Nephron progenitor cell (in vitro differentiated cells): ENCODE measurements at regions not wholly inside any gene's neighbourhood (a gene's known extent, or its start where the extent isn't known, plus 50 kb on each side); places are given as distances from the start of the nearest gene placed in this dataset.

Source experiments
- DNase-seq: peaks from one replicate; pipeline ENCODE4 v3.0.0; 2021
- H3K27ac Mint-ChIP-seq: 2 replicates; pipeline ENCODE4 v1.8.0; 2021; ENCODE audit warnings: mild to moderate bottlenecking, moderate library complexity, mixed read lengths
- H3K27me3 Mint-ChIP-seq: 2 replicates; pipeline ENCODE4 v1.8.0; 2021; ENCODE audit warnings: mild to moderate bottlenecking, low read depth, mixed read lengths; ENCODE audit not compliant: poor library complexity
- H3K36me3 Mint-ChIP-seq: 2 replicates; pipeline ENCODE4 v1.8.0; 2021; ENCODE audit warnings: low read depth, mixed read lengths
- H3K4me1 Mint-ChIP-seq: 2 replicates; pipeline ENCODE4 v1.8.0; 2021; ENCODE audit warnings: mixed read lengths
- H3K4me3 Mint-ChIP-seq: 2 replicates; pipeline ENCODE4 v1.8.0; 2021; ENCODE audit warnings: mild to moderate bottlenecking, moderate library complexity, mixed read lengths
- H3K9me3 Mint-ChIP-seq: 2 replicates; pipeline ENCODE4 v1.8.0; 2021; ENCODE audit warnings: mild to moderate bottlenecking, moderate library complexity, mixed read lengths
- TF ChIP-seq, protein P1 (sequence below): fragments of 200-600 bp; sonication (generic); IDR thresholded peaks from 2 replicates; pipeline ENCODE4 v1.5.0; 2021; ENCODE audit warnings: antibody characterized with exemption

DNA sequence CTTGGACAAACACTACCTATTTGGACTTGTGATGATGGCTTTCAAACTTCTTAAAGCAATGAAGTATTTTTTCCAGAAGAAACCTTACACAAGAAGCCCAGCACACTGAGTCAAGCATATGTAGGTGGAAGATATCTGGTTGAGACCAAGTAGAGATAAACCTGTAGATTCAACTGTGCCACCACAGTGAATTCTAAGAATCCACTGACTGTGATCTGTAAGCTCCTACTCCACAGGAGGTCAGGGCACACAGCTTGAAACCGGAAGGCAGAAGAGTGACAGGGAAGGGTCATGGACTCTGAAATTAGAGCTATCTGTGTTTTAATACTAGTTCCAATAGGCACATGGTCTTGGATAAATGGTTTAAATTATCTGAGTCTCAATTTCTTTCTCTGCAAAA is 404.5 kb downstream of the ETS1 start:
- Mint-ChIP-seq H3K36me3 (peaks cover 20% of the 10 kb centered on the region), H3K27ac (no peak overlapping the region), H3K4me1 (peaks cover 40% of the 10 kb centered on the region), H3K27me3 (peaks cover 18% of the 10 kb centered on the region), H3K4me3 (no peak overlapping the region), H3K9me3 (peaks cover 31% of the 10 kb centered on the region)
- DNase-seq = no peak
- TF ChIP-seq, protein P1, sequence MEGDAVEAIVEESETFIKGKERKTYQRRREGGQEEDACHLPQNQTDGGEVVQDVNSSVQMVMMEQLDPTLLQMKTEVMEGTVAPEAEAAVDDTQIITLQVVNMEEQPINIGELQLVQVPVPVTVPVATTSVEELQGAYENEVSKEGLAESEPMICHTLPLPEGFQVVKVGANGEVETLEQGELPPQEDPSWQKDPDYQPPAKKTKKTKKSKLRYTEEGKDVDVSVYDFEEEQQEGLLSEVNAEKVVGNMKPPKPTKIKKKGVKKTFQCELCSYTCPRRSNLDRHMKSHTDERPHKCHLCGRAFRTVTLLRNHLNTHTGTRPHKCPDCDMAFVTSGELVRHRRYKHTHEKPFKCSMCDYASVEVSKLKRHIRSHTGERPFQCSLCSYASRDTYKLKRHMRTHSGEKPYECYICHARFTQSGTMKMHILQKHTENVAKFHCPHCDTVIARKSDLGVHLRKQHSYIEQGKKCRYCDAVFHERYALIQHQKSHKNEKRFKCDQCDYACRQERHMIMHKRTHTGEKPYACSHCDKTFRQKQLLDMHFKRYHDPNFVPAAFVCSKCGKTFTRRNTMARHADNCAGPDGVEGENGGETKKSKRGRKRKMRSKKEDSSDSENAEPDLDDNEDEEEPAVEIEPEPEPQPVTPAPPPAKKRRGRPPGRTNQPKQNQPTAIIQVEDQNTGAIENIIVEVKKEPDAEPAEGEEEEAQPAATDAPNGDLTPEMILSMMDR = no peak

DNA sequence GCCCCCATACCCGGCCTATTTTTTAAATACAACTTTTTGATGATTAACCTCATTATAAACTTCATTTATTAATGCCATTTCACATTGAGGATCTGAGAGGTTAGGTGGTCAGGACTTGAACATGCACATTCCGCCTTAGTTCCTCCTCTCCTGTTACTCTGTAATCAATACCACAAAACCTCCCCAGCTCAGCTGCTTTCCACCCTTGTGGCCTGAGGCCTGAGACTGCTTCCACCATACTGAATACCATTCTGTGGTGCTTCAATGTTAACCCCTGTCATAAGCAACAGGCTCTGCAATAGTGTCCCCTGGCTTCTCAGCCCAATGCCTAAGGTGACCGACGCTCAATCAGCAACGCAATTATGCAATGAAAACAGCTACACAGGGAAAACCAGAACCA is 405.4 kb downstream of the ETS1 start:
- no peak overlapping the region for H3K27ac Mint-ChIP-seq
- peaks cover 30% of the 10 kb centered on the region for H3K9me3 Mint-ChIP-seq
- peaks cover 31% of the 10 kb centered on the region for H3K4me1 Mint-ChIP-seq
- H3K4me3 Mint-ChIP-seq = no peak overlapping the region
- TF ChIP-seq, protein P1 = no peak
- peaks cover 18% of the 10 kb centered on the region for H3K27me3 Mint-ChIP-seq
- peaks cover 20% of the 10 kb centered on the region for H3K36me3 Mint-ChIP-seq
- no peak for DNase-seq

GRCh38 chr11:128181088-128181480 is 406.3 kb downstream of the ETS1 start:
- Mint-ChIP-seq H3K4me3 (no peak overlapping the region), H3K36me3 (peaks cover 17% of the 10 kb centered on the region), H3K9me3 (peaks cover 21% of the 10 kb centered on the region), H3K27ac (no peak overlapping the region), H3K4me1 (peaks cover 31% of the 10 kb centered on the region), H3K27me3 (peaks cover 13% of the 10 kb centered on the region)
- DNase-seq = no peak
- TF ChIP-seq, protein P1 = no peak

DNA sequence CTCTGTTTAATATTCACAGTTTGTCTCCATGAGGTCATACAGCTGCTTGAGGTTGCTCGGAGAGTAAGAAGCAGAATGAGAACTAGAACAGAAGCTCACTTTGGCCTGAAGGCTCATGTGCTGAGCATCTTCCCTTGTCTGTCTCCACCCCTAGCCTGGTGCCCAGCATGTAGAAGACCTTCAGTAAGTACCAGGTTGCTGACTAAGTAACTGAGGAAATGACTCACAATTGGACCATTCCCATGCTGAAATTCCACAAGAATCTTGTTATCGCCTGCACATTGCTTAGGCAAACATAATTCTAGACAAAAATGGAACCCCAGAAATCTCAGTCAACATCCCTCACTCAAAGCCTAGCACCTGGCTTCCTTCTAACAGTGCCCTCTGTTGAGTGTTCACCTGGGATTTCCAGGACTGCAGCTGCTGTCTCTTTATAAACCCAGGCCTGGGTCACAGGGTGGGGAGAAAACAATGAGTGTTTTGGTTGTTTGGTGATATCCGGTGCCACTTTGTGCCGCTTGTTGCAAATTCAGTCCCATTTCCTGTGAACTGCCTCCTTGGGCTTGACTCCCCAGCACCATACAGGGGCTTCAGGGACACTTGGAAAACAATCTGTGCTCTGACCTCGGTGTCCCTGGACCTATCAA is 406.8 kb downstream of the ETS1 start:
- Mint-ChIP-seq H3K9me3 (peaks cover 16% of the 10 kb centered on the region), H3K27me3 (peaks cover 13% of the 10 kb centered on the region), H3K4me1 (peaks cover 31% of the 10 kb centered on the region), H3K4me3 (no peak overlapping the region), H3K27ac (no peak overlapping the region), H3K36me3 (peaks cover 11% of the 10 kb centered on the region)
- no peak for DNase-seq
- TF ChIP-seq, protein P1 = no peak

DNA sequence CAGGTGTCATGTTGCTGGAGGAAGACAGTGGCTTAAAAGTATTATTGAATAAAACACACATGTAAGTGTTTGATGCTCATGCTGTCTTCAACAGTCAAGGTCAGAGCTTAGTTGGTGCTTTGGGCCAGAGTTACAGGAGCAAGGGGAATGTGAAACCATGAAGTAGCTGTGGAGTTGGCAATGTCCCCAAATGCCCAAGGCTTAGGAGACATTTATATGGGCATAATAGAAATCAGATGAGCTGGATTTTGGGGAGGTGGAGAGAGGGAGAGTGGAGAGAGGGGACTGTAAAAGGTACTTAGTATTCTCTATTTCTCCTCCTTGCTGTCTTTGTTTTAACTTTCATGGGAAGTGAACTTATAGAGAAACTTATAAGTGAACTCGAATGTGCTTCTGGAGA is 407.8 kb downstream of the ETS1 start:
- Mint-ChIP-seq H3K4me1 (peaks cover 36% of the 10 kb centered on the region), H3K27me3 (peaks cover 13% of the 10 kb centered on the region), H3K36me3 (peaks cover 4% of the 10 kb centered on the region), H3K4me3 (no peak overlapping the region), H3K27ac (no peak overlapping the region), H3K9me3 (peaks cover 5% of the 10 kb centered on the region)
- no peak for DNase-seq
- TF ChIP-seq, protein P1 = no peak

GRCh38 chr11:128179039-128179438 is 408.3 kb downstream of the ETS1 start:
- peaks cover 41% of the 10 kb centered on the region for H3K4me1 Mint-ChIP-seq
- no peak for DNase-seq
- H3K27ac Mint-ChIP-seq = no peak overlapping the region
- H3K27me3 Mint-ChIP-seq = peaks cover 13% of the 10 kb centered on the region
- no peak overlapping the region for H3K4me3 Mint-ChIP-seq
- no peaks in the 10 kb centered on the region for H3K36me3 Mint-ChIP-seq
- TF ChIP-seq, protein P1 = no peak
- peaks cover under 1% of the 10 kb centered on the region for H3K9me3 Mint-ChIP-seq
